HG03064 (cell line): ENCODE measurements at regions not wholly inside any gene's neighbourhood (a gene's known extent, or its start where the extent isn't known, plus 50 kb on each side); places are given as distances from the start of the nearest gene placed in this dataset.

Source experiments
- ATAC-seq: cut with Tn5 transposase; IDR thresholded peaks from one replicate; pipeline ENCODE4 v1.9.1; 2021; ENCODE audit warnings: low read depth; ENCODE audit not compliant: unreplicated experiment

- no peak for ATAC-seq
Observed at GRCh38 chr2:121955426-121955825, 200.0 kb downstream of the TSN start.

GRCh38 chr2:121955872-121956271, 200.4 kb downstream of the TSN start:
- no peak for ATAC-seq

- ATAC-seq = no peak
Observed at GRCh38 chr2:121960251-121960650, 204.8 kb downstream of the TSN start.

DNA sequence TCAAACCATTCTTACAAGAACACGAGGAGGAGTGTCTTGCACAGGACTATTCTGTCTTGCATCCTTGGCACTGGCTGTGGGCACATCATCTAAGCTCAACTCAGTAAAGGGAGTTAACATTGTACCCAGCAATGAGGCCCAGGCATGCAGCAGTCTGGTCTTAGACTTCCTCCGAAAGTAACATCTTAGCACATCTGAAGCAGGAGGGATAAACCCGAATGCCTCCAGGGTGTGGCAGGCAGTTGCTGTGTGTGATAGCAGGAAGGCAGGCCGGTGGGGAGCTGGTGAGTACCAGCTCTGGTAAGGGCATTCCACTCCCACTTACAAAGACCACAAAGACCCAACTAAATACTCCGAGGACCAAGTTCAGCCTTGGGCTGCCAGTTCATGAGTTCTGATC, 206.3 kb downstream of the TSN start:
- ATAC-seq = no peak

DNA sequence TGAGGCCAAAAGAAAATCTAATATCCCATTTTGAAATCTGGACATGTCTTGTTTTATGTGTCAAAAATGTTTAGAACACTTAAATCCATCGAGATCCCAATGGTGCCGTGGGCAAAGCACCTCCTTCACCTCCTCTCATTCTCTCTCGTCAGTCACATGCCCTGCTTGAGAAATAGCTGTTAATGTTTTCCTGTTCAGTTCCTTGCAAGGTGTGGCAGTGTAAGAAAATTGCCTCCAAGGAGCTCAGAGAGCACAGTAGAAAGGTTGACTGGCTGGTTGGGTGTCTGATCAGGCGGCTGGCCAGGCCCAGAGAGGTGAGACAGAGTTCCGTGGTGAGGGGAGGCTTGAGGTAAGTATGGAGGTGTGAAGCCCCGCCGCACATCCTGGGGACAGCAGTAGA, 210.2 kb downstream of the TSN start:
- ATAC-seq = no peak

DNA sequence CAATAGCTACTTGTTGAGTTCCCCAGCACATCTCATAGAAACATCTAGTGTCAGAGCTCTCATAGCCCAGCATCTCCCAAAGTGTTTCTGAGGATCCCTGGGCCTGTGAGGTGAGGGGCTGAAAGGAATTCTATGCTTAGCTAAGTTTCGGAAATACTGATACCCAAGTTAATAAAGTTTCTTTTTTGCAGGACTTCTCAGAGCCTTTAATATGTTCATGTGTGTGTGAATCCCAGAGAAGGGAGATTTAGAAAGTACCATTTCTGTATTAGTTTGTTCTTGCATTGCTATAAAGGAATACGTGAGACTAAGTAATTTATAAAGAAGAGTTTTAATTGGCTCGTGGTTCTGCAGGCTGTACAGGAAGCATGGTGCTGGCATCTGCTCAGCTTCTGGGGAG, 211.2 kb downstream of the TSN start:
- no peak for ATAC-seq

GRCh38 chr2:121969166-121969565, 213.7 kb downstream of the TSN start:
- ATAC-seq = no peak

- ATAC-seq = no peak
Observed at GRCh38 chr2:121969766-121970639, 214.6 kb downstream of the TSN start.

DNA sequence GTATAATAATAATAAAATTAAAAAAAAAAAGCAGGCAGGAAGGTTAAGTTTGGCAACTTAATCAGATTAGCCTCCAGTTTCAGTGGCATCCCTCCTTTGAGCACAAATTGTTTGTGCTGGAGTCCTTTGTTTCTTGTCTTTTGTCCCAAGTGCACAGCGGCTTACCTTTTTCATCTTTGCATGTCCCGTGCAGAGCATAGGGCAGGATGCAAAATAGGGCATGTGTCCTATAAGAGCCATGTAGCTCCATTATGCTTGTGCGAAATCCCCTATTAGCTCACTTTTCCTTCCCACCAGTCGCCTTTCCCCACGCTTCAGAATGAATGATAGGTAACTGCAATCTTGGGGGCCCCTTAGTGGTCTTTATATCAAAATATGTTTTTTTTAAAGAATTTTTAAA, 216.8 kb downstream of the TSN start:
- no peak for ATAC-seq

DNA sequence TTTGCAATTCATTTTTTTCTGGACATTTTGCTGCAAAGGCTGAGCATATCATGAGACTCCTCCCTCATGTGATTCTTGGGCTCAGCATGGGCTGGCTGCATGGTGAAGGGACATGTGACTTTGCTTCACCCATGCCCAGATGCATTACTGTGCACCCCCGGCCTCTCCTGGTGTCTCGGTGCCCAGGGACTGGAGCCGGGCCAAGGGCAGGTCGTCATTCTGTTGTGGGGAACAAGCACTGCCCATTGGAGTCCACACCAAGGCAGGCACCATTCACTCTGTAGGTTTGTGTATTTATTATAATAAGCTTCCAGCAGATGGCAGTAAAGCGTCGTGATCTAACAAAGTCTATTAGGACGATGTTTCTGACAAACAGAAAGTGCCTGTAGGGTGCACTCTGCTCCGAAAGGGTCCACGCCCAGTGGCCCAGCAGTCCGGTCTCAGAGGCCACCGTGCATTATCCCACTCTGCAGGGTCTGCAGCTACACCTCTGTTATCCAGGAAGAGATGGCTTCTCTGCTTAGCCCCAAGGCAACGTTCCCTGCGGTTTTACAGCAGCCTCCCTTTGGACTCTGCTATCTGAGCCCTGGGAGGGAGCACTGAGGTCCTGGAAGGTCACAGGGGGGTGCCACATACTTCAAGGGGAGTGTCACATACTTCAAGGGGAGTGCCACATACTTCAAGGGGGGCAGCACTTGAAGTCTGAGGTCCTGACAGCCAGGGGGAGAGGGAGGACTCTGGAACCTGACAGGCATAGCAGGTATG, 219.6 kb downstream of the TSN start:
- peak; percentile 96 for ATAC-seq

DNA sequence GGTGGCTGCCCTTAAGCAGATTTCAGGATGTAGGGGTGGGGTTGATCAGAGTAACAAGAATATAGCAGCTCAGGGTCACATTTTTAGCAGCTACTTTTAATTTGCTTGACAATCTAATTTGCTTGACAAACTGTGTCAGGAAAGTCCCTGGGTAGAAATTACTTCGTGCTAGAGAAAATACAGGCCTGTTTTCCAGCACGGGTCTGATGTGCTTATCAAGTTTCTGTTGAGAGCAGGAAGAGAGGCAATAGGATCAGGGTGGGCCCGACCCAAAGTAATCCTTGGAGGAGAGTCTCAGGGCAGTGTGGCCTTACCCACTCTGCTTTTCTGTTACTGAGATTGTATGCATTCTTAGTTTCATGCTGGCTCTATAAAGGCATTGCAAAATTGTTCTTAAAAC, 221.5 kb downstream of the TSN start:
- ATAC-seq = no peak

DNA sequence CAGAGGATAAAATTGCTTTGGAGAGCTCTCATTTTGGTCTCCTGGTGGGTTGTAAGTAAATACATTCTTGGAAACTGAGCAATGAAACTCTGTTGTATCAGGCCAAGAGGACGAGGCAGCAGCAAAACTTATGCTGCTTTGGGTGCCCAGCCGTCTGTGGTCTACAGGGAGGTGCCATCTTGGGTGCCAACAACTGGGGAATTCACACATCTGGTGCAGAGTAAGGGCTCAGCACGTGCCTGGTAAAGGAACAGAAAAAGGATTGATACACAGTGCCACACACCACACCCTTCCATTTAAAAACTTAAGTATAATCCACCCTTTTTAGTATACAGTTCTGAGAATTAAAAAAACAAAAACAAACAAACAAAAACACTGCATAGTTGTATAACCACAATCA, 221.9 kb downstream of the TSN start:
- no peak for ATAC-seq

GRCh38 chr2:121992700-121993099, 237.2 kb downstream of the TSN start:
- no peak for ATAC-seq

DNA sequence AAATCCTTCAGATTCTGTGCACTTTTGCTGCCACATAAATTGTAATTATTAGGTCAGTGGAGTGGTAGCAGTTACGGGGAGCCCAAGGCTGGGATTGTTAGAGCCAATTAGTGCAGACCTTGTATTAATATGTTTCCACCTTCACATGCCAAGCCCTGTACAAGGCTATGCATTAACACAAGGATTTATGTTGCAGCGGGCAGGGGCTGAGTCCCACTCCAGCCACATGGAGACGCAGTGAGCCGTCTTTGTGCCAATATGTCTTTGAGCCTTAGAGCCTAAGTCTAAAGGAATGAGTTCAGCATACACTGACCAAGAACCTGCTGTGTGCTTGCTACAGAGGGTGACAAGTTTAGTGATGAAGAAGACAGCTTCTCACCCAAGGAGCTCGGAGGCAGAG, 238.2 kb downstream of the TSN start:
- no peak for ATAC-seq

DNA sequence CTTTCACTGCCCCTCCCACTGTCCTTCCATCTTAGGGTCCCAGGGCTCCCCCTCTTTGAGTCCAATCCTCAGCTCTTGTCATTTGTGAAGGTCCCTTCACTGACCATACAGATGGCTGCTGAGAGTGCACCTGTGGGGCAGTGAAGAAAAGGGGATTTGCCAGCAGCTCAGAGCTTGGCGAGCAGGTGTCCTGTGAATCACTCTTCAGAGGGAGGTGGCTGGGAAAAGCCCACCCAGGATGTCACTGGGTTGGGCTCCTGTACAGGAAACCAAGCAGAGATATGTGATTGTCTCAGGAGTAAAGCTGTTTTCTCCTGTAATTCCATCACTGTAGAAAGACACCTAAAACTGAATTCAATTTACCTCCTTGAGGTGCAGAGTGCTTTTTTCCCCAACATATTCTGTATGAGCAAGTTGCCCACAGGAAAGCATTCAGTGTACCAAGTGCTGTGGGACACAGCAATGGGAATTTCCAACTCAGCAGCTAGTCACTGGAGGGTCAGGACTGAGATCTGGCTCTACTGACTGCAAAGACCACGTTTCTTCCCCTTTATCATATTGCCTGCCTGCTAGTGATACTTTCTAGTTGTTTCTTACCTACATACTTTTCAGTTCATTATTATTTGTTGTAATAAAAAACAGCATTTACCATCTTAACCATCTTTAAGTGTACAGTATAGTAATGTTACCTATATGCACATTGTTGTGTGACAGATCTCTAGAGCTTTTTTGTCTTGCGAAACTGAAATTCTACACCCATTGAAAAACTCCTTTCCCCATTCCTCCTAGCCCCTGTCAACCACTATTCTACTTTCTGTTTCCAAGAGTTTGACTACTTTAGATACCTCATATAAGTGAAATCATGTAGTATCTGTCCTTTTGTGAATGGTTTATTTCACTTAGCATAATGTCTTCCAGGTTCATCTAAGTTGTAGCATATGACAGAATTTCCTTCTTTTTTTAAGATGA, 239.1 kb downstream of the TSN start:
- no peak for ATAC-seq

GRCh38 chr2:121998751-121999150, 243.3 kb downstream of the TSN start:
- ATAC-seq = no peak

DNA sequence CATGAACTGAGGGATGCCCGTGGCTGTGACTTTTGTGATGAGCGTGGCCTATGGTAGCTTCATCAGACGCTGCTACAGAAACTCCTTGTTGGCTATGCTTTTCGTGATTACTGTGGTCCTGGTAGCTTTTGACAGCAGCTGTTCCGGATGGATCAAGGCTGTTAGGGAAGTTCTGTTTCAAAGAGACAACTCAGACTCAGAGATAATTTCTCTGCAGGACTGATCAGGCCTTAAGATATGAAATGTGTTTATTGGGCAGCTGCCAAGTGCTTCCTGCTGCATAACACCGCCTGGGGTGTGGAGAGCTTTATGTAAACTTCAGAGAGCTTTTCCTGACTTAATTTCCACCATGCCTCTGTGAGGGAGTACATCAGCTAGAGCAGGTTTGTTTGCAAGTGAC, 243.8 kb downstream of the TSN start:
- no peak for ATAC-seq

GRCh38 chr2:122000556-122001340, 245.3 kb downstream of the TSN start:
- ATAC-seq = no peak

- ATAC-seq = no peak
Observed at GRCh38 chr2:122001441-122001874, 246.0 kb downstream of the TSN start.
